ENCODE measurements at regions not wholly inside any gene's neighbourhood (a gene's known extent, or its start where the extent isn't known, plus 50 kb on each side); places are given as distances from the start of the nearest gene placed in this dataset.

DNA sequence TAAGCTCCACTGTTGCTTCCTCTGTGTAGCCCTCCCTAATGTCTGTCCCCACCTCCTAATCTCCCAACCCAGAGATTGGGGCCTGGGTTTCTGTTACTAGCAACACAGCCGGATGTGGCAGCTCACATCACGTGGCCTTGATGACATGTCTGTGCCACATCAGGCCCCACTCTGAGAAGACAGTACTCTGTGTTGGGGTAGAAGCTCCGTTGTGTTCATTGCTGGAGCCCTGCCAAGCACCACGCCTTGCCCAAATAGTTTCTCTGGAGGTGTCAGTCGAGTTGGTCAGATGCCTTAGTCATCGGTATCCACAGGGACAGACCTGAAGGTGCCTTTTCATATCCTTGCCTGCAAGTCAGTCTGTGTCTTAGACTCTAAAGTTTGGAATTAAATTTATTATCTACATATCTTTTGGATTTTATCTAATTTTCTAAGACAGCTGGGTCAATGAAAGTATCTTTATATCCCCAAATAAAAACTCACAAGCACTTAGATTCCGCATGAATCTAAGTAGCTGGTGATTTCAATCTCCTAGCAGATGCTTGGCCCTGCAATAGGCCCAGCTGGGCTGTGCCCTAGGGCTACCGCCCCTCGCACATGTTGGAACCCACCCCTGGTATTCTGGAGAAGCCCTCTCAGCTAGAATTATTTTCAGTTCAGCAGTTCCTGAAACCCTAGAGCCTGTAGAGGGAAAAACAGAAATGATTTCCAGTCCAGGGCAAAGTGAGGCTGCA lies 204.0 kb upstream of the TSHZ3 start:
- H3K79me2 ChIP-seq = no peaks in the 10 kb centered on the region
- H3K4me2 ChIP-seq = no peak overlapping the region
- TF ChIP-seq, protein P1, sequence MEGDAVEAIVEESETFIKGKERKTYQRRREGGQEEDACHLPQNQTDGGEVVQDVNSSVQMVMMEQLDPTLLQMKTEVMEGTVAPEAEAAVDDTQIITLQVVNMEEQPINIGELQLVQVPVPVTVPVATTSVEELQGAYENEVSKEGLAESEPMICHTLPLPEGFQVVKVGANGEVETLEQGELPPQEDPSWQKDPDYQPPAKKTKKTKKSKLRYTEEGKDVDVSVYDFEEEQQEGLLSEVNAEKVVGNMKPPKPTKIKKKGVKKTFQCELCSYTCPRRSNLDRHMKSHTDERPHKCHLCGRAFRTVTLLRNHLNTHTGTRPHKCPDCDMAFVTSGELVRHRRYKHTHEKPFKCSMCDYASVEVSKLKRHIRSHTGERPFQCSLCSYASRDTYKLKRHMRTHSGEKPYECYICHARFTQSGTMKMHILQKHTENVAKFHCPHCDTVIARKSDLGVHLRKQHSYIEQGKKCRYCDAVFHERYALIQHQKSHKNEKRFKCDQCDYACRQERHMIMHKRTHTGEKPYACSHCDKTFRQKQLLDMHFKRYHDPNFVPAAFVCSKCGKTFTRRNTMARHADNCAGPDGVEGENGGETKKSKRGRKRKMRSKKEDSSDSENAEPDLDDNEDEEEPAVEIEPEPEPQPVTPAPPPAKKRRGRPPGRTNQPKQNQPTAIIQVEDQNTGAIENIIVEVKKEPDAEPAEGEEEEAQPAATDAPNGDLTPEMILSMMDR (IDR thresholded peaks at IDR 0.05; ENCODE audit: poor library complexity) = no peak
- TF ChIP-seq EZH2phosphoT487 (IDR thresholded peaks at IDR 0.05; ENCODE audit: low read depth, severe bottlenecking, unreplicated experiment) = no peak
- TF ChIP-seq EZH2 (IDR thresholded peaks at IDR 0.05; ENCODE audit: borderline replicate concordance) = no peak
- no peaks in the 10 kb centered on the region for H3K4me1 ChIP-seq (ENCODE audit: insufficient read depth)
- no peaks in the 10 kb centered on the region for H4K20me1 ChIP-seq (ENCODE audit: insufficient read depth, poor library complexity, severe bottlenecking)
- no peaks in the 10 kb centered on the region for H3K9me2 ChIP-seq (replicated peaks; ENCODE audit: insufficient read depth)
- no peak overlapping the region for H2AFZ ChIP-seq
- H3K36me3 ChIP-seq (replicated peaks; ENCODE audit: insufficient read depth, low read depth) = no peaks in the 10 kb centered on the region
- no peaks in the 10 kb centered on the region for H3K9me3 ChIP-seq (ENCODE audit: low read depth)
- no peak overlapping the region for H3K4me3 ChIP-seq
- whole genome bisulfite sequencing (ENCODE audit: low lambda C conversion rate, missing lambda C conversion rate) = 65% methylated on average over 9 of the region's 9 CpGs
- peak overlapping the region; percentile 5 for H3K27ac ChIP-seq
- no peaks in the 10 kb centered on the region for H3K27me3 ChIP-seq
- DNase-seq (ENCODE audit: low spot score) = no peak

DNA sequence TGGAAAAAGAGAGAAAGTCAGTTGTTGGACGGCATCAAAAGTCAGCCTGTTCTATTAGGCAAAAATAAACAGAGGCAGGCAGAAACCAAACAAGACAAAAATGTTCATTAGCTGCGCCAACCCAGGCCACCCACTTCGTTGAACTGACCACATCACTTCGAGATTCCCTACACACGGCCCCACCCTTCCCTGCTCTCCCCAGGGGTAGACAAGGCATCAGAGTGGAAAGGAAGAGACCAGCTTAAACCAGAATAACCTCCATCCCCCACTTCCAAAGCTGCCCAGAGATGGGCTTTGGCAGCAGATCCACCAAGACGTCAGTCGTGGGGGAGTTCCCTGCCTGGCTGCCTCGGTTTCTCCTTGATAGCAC lies 204.6 kb upstream of the TSHZ3 start:
- no peaks in the 10 kb centered on the region for H3K79me2 ChIP-seq
- no peaks in the 10 kb centered on the region for H3K36me3 ChIP-seq (replicated peaks; ENCODE audit: insufficient read depth, low read depth)
- DNase-seq (ENCODE audit: low spot score) = peak; percentile 12
- TF ChIP-seq, protein P1 (IDR thresholded peaks at IDR 0.05; ENCODE audit: poor library complexity) = no peak
- no peak for TF ChIP-seq EZH2phosphoT487 (IDR thresholded peaks at IDR 0.05; ENCODE audit: low read depth, severe bottlenecking, unreplicated experiment)
- TF ChIP-seq EZH2 (IDR thresholded peaks at IDR 0.05; ENCODE audit: borderline replicate concordance) = no peak
- H3K9me3 ChIP-seq (ENCODE audit: low read depth) = no peaks in the 10 kb centered on the region
- H2AFZ ChIP-seq = no peak overlapping the region
- H3K27ac ChIP-seq = no peak overlapping the region
- H3K9me2 ChIP-seq (replicated peaks; ENCODE audit: insufficient read depth) = no peaks in the 10 kb centered on the region
- no peak overlapping the region for H3K4me3 ChIP-seq
- H4K20me1 ChIP-seq (ENCODE audit: insufficient read depth, poor library complexity, severe bottlenecking) = no peaks in the 10 kb centered on the region
- H3K4me1 ChIP-seq (ENCODE audit: insufficient read depth) = no peaks in the 10 kb centered on the region
- 66% methylated on average over 8 of the region's 8 CpGs for WGBS (ENCODE audit: low lambda C conversion rate, missing lambda C conversion rate)
- no peaks in the 10 kb centered on the region for H3K27me3 ChIP-seq
- no peak overlapping the region for H3K4me2 ChIP-seq

DNA sequence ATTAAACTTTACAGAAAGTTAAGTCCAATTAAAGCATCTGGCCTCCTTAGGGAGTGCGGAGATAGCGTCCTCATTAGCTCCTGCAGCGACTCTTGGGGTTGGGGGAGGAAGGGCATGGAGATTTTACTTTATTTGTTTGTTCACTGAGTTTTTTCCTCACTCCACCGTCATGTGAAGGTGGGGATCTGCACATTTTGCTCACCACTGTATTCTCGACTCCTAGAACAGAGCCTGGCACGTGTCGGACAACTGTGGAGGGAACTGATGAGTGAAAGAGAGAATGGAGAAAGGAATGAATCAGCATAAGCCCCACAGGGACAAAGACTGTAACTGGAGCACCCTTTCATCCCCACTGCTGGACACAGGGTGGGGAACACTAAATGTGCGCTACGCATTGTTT lies 205.1 kb upstream of the TSHZ3 start:
- no peak for TF ChIP-seq EZH2 (IDR thresholded peaks at IDR 0.05; ENCODE audit: borderline replicate concordance)
- TF ChIP-seq EZH2phosphoT487 (IDR thresholded peaks at IDR 0.05; ENCODE audit: low read depth, severe bottlenecking, unreplicated experiment) = no peak
- TF ChIP-seq, protein P1 (IDR thresholded peaks at IDR 0.05; ENCODE audit: poor library complexity) = no peak
- DNase-seq (ENCODE audit: low spot score) = no peak
- WGBS (ENCODE audit: low lambda C conversion rate, missing lambda C conversion rate) = 79% methylated on average over 9 of the region's 9 CpGs
- no peak overlapping the region for H3K27ac ChIP-seq
- H3K9me3 ChIP-seq (ENCODE audit: low read depth) = no peaks in the 10 kb centered on the region
- no peaks in the 10 kb centered on the region for H3K4me1 ChIP-seq (ENCODE audit: insufficient read depth)
- H3K79me2 ChIP-seq = no peaks in the 10 kb centered on the region
- no peaks in the 10 kb centered on the region for H3K27me3 ChIP-seq
- no peak overlapping the region for H3K4me3 ChIP-seq
- no peaks in the 10 kb centered on the region for H3K9me2 ChIP-seq (replicated peaks; ENCODE audit: insufficient read depth)
- no peaks in the 10 kb centered on the region for H4K20me1 ChIP-seq (ENCODE audit: insufficient read depth, poor library complexity, severe bottlenecking)
- no peak overlapping the region for H2AFZ ChIP-seq
- H3K4me2 ChIP-seq = no peak overlapping the region
- no peaks in the 10 kb centered on the region for H3K36me3 ChIP-seq (replicated peaks; ENCODE audit: insufficient read depth, low read depth)
